ENCODE measurements at regions not wholly inside any gene's neighbourhood (a gene's known extent, or its start where the extent isn't known, plus 50 kb on each side); places are given as distances from the start of the nearest gene placed in this dataset.
"Not testable (repeated sequence)": the region's sequence is repeated elsewhere in the genome, so short reads cannot be mapped to it uniquely, and the experiment has no call there.

DNA sequence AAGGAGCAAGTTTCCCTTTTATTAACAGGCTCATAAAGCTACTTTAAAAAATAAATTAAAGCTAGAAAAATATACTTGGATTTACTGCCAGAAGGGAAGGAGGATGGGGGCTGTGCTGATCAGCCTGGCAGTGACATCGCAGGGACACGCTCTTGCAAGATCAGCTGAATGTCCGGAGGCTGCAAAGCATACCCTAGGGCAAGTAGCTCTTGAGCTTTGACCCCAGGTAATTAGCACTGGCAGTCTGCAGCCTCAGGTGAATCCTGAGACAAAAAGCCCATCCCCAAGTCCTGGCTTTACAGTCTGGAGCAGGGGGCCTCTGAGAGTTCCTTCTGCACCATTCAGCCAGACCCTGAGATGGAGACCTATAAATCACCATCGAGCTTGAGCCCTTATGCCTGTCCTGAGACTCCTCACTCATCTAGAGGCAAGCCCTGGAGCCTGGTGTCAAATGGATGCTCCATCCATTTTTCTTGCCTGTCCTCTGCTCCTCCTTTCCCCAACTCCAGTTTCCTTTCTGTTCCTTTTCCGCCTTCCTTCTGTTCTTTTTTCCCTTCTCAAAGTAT, 131.7 kb downstream of the TMEM114 start:
- in situ Hi-C loops (cut with HindIII; ENCODE audit: low sequenced_read_pairs) = no loop called here

DNA sequence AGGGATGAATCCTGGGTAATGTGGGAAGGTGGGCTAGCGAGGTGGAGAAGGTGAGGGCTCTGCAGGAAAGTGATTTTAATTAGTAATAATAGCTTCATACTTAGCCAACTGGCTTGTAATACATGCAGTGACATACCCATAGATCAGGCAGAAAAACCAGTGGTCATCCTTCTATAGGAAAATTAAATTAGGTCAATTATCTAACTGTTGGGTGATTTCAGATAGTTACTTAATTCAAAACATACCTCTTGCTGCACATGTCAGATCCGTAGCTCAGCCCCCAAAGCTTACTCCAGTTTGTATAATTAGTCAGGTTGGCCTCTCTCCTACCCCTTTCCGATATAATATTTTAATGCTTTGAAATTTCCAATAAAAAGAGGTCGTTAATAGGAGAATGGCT, 137.0 kb downstream of the TMEM114 start:
- in situ Hi-C loops (cut with HindIII; ENCODE audit: low sequenced_read_pairs) = no loop called here

DNA sequence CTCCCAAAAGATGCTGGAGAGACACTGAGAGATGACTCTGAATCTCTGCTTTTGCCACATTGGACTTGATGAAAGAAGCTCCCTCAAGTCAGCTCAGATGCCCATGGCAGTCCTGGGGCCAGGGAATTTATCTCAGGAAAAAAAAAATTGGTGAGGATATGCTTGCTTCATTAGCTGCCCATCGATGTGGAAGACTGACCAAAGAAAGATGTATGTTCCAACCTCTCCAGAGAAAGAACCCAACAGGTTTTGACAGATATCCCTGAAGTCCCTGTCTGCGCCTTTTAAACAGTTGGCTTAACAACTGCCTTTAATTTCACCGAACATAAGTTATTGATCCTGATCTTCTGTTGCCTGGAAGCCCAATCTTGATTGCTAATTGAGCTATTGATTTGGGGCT, 137.4 kb downstream of the TMEM114 start:
- in situ Hi-C loops (cut with HindIII; ENCODE audit: low sequenced_read_pairs) = no loop called here

GRCh38 chr16:8436931-8437330, 153.4 kb downstream of the TMEM114 start:
- in situ Hi-C loops (cut with HindIII; ENCODE audit: low sequenced_read_pairs) = no loop called here

DNA sequence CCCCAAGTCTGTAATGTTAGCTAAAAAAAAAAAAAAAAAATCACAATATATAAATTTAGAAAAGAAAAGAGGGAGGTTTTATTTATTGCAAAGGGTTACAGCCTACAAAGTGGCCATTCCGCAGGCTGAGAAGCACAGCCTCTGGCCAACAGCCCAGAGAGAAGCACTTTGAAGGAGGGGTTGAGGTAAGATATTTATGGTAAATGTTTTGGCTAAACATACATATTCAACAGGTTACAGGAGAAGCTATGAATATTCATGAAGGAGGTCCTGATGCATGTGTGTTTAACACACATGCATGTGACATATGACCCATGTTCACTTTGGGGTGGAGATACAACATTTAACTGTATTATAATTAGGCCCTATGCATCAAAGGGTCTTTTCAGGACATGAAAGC, 158.5 kb downstream of the TMEM114 start:
- in situ Hi-C loops (cut with HindIII; ENCODE audit: low sequenced_read_pairs) = no loop called here

- in situ Hi-C loops (cut with HindIII; ENCODE audit: low sequenced_read_pairs) = no loop called here
Measured at GRCh38 chr16:8430401-8430800, 159.9 kb downstream of the TMEM114 start.

DNA sequence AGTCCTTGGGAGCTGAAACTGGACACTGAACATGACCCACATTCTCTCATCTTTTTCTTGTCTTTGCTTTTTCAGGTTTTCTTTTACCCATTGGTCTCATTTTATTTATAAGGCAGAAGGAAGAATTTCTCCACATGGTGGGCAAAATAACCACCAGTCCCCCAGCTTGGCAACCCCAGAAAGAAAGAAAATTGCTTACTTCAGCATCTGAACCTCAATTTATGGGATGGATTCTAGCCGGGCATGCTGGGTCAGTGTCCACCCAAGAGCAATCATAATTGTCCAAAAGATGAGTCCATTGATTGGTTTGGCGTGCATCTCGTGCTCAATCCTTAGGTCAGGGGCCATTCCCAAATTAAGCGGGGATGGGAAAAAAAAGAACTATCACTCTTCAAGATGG, 163.7 kb downstream of the TMEM114 start:
- in situ Hi-C loops (cut with HindIII; ENCODE audit: low sequenced_read_pairs) = no loop called here

- in situ Hi-C loops (cut with HindIII; ENCODE audit: low sequenced_read_pairs) = no loop called here
Measured at GRCh38 chr16:8417145-8417544, 173.2 kb downstream of the TMEM114 start.

GRCh38 chr16:8408855-8409567, 181.3 kb downstream of the TMEM114 start:
- in situ Hi-C loops (cut with HindIII; ENCODE audit: low sequenced_read_pairs) = no loop called here

- in situ Hi-C loops (cut with HindIII; ENCODE audit: low sequenced_read_pairs) = no loop called here
Measured at GRCh38 chr16:8407351-8407750, 183.0 kb downstream of the TMEM114 start.

GRCh38 chr16:8403978-8404749, 186.1 kb downstream of the TMEM114 start:
- in situ Hi-C loops (cut with HindIII; ENCODE audit: low sequenced_read_pairs) = no loop called here

DNA sequence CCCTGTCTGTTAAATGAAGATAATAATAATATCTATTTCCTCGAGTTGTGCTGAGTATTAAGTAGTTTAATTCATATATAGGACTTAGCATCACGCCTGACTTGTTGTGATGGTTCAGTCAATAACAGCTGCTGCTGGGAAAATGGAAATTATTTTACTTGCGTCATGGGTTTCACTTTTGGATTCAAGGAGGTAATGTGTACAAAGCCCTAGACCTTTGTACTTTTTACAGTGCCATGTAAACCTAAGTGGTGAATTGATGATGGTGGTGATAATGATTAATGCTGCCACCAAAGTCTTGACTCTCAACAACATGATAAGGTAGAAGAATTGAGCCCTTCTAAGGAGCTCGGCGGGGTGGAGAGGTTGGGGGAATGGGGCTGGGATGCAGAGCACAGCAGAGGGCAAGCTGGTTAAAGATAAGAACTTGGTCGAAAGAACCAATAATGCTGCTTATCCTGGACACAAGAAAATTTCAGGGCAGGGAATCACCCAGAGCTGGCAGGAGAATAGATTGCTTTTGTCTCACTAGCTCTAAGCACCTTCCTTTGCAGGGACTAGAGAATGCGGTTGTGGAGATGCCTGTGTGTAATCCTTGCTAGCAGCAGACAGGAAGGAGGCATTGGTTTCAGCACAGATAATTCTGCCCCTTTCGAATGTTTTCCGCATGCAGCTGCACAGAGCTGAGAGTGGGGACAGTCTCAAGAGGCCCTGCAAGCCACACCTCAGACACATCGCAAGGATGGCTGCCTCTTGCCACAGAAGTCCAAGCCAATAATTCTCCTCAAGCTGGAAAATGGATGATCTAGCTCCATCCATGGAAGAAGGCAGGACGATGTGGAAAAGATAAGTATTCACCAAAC, 187.1 kb downstream of the TMEM114 start:
- in situ Hi-C loops (cut with HindIII; ENCODE audit: low sequenced_read_pairs) = no loop called here

DNA sequence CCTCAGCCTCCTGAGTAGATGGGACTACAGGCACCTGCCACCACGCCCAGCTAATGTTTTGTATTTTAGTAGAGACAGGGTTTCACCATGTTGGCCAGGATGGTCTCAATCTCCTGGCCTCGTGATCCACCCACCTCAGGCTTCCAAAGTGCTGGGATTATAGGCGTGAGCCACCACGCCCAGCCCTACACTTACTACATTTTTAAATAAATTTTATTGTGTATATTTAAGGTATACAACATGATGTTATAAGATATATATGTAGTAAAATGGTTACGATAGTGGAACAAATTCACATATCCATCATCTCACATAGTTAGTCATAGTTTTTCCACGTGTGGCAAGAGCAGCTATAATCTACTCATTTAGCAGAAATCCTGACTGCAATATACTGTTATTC, 189.6 kb downstream of the TMEM114 start:
- in situ Hi-C loops (cut with HindIII; ENCODE audit: low sequenced_read_pairs) = not testable (repeated sequence)

- in situ Hi-C loops (cut with HindIII; ENCODE audit: low sequenced_read_pairs) = no loop called here
Measured at GRCh38 chr16:8398548-8398947, 191.8 kb downstream of the TMEM114 start.

DNA sequence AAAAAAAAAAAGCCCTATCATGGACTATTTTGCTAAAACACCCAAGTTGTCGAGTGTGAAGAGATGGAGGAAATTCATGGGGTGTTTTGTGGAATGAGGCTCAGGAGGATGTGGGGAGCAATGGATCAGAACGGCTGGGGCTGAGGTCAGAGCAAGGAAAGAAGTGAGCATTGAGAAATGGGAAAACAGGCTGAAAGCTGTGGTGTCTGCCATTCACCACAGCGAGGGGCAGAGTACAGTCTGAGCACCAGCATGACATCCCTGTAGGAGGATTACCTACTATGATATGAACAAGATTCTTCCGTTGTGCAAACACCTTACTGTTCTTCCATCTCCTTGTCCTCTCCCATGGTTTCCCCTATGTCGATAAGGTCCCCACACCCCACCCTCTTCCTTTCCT, 193.1 kb downstream of the TMEM114 start:
- in situ Hi-C loops (cut with HindIII; ENCODE audit: low sequenced_read_pairs) = no loop called here

DNA sequence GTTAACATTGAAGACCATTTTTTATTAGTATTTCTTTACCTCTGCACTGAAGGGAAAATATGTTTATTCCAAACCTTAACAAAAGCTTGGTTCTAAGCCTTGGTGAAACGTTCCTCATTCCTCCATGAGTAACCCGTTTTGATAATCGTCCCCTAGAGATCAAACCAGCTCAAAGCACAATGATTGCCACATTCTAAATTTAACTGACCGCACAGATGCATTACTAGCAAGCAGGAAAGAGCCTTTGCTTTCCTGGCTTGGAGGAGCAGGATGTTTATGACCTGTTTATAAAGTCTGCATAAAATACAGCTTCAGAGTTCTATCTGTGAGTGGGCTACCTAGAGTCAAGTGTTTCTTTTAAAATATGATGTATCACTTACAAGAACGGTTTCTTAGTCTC, 193.8 kb downstream of the TMEM114 start:
- in situ Hi-C loops (cut with HindIII; ENCODE audit: low sequenced_read_pairs) = no loop called here

- in situ Hi-C loops (cut with HindIII; ENCODE audit: low sequenced_read_pairs) = no loop called here
Measured at GRCh38 chr16:8391257-8391656, 199.1 kb downstream of the TMEM114 start.

GRCh38 chr16:8388684-8389083, 201.6 kb downstream of the TMEM114 start:
- in situ Hi-C loops (cut with HindIII; ENCODE audit: low sequenced_read_pairs) = loop anchor here (10.0 kb wide), 1 partner anchor 116 kb away; no protein-coding TSS in a partner anchor

DNA sequence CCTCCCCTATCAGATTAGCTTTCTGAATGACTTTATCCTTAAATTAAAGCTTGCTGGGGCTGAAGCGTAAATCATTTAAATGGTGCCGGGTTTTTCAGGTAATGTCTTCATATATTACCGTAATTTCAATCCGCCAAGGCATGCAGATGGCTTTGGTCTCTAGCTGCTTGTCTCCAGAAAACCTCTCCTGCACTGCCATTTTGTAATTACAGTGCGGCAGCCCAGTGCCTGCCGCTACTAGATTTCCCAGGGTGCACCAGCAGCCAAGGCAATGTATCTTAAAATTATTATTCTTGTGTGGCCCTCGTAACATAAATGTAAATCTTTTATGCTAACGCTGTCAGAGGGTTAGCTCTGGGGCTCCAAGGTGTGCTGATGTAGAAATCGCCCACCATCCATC, 208.5 kb downstream of the TMEM114 start:
- in situ Hi-C loops (cut with HindIII; ENCODE audit: low sequenced_read_pairs) = loop anchor here (10.0 kb wide), 1 partner anchor 123 kb away; no protein-coding TSS in a partner anchor

- in situ Hi-C loops (cut with HindIII; ENCODE audit: low sequenced_read_pairs) = loop anchor here (10.0 kb wide), 1 partner anchor 124 kb away; no protein-coding TSS in a partner anchor
Measured at GRCh38 chr16:8380311-8380710, 210.0 kb downstream of the TMEM114 start.

DNA sequence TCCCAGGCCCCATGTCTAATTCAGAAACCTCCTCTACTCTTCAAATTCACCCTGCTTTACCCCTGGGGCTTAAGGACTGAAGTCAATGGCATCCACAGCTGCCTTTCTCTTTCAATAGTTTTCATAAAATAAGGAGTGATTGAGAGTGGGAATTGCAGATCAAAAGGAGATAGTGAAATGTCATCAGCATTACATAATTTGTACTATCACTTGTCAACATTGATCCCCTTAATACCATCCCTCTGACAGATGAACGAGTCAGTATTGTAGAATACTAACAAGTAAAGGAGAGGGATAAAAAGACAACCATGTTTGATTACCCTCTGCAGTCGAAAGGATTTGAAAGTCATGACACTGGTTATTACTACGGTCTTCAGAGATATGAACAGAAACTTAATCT, 212.4 kb downstream of the TMEM114 start:
- in situ Hi-C loops (cut with HindIII; ENCODE audit: low sequenced_read_pairs) = no loop called here

Measured in DLD1 (cell line).